Mesodermal cell (in vitro differentiated cells): ENCODE measurements at regions not wholly inside any gene's neighbourhood (a gene's known extent, or its start where the extent isn't known, plus 50 kb on each side); places are given as distances from the start of the nearest gene placed in this dataset.

Experiments
- H3K27ac ChIP-seq: 2 replicates; pipeline ENCODE4 v1.7.0; 2013; ENCODE audit warnings: mild to moderate bottlenecking, low read depth, low read length, moderate library complexity; ENCODE audit not compliant: severe bottlenecking
- H3K36me3 ChIP-seq: 2 replicates; pipeline ENCODE4 v1.7.1; 2013; ENCODE audit warnings: mild to moderate bottlenecking, low read length, moderate library complexity; ENCODE audit not compliant: control insufficient read depth, insufficient read depth
- H3K4me1 ChIP-seq: one replicate; pipeline ENCODE4 v1.7.1; 2013; ENCODE audit warnings: mild to moderate bottlenecking, low read length; ENCODE audit not compliant: insufficient read depth, control insufficient read depth, poor library complexity, severe bottlenecking
- H3K4me3 ChIP-seq: 2 replicates; pipeline ENCODE4 v1.7.0; 2013; ENCODE audit warnings: low read length, control low read depth, mild to moderate bottlenecking; ENCODE audit not compliant: insufficient read depth, poor library complexity, severe bottlenecking; ENCODE audit errors: extremely low read depth
- H3K9me3 ChIP-seq: 2 replicates; pipeline ENCODE4 v1.7.1; 2013; ENCODE audit warnings: mild to moderate bottlenecking, low read length, moderate library complexity; ENCODE audit not compliant: control insufficient read depth
- WGBS, 2 experiments: methylation state at CpG; one replicate each; pipeline ENCODE4 v1.1.5; 2013; ENCODE audit warnings: missing lambda C conversion rate in 2 of 2; ENCODE audit not compliant: insufficient coverage in 2 of 2; 5-methylcytosine and 5-hydroxymethylcytosine counted together

DNA sequence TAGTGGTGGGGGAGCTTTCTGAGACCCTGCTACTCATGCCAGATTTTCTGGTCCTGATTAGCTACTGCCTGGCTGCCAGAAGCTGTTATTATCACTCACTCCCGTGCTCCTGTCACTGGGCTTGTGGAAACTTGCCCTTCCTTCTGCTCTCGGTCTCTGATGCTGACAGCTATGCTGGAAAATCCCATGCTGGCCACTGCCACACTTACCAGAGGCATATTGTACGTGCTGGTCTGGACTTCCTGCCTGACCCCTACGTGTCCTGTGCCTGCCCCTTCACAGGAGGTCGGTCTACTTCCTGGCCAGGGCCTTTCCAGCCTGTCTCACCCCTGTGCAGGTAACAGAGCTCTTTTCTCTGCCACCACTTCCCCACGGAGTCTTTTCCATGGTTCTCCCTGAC is 149.4 kb upstream of the PLEKHG7 start:
- H3K36me3 ChIP-seq, result no peaks in the 10 kb centered on the region
- peaks cover 10% of the 10 kb centered on the region for H3K4me1 ChIP-seq
- no peak overlapping the region for H3K27ac ChIP-seq
- H3K4me3 ChIP-seq, result no peak overlapping the region
- no peaks in the 10 kb centered on the region for H3K9me3 ChIP-seq
- 80 to 85% methylated on average over 6 of the region's 6 CpGs for WGBS, 2 experiments

DNA sequence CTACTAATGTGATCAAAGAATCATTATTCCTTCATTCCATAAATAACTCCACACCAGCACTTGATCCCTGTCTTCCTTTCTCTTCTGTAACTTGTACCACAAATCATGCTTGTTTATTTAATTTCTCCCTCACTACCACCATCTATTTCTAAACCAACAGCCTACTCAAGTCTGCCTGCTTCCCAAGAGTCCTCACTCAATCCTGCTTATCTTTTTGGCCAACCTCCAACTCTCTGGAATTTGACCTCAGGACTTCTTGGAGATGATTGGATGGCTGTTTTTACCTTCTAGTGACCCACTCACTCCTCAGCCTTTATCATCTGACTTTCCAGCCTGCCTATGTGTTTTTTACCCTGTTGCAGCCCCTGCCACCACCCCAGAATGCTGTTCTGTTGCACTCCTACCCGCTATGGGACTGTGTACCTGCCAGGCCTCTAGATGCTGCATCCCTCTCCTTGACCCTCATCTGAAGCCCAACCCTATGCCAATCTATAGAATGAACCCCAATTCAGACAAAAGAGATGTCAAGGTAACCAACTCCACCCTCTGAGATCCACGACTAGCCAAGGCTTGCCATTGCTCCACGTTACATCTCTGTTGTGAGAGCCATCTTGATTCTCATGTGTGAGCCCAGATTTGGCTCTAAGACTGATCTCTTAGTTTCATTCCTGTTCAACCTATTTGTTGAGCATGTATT is 150.2 kb upstream of the PLEKHG7 start:
- Histone ChIP-seq H3K36me3 (no peaks in the 10 kb centered on the region), H3K4me3 (no peak overlapping the region), H3K4me1 (peaks cover 10% of the 10 kb centered on the region), H3K9me3 (no peaks in the 10 kb centered on the region), H3K27ac (no peak overlapping the region)
- WGBS, 2 experiments, result 93 to 100% methylated on average over 1 to 3 of the region's 3 CpGs

GRCh38 chr12:92551853-92552397 is 150.9 kb upstream of the PLEKHG7 start:
- H3K4me3 ChIP-seq, result no peak overlapping the region
- H3K36me3 ChIP-seq, result no peaks in the 10 kb centered on the region
- H3K27ac ChIP-seq, result no peak overlapping the region
- H3K9me3 ChIP-seq, result no peaks in the 10 kb centered on the region
- H3K4me1 ChIP-seq, result peaks cover 10% of the 10 kb centered on the region

- H3K36me3 ChIP-seq, result no peaks in the 10 kb centered on the region
- H3K27ac ChIP-seq, result no peak overlapping the region
- H3K9me3 ChIP-seq, result no peaks in the 10 kb centered on the region
- peaks cover 10% of the 10 kb centered on the region for H3K4me1 ChIP-seq
- 94 to 96% methylated on average over 2 of the region's 3 CpGs for WGBS, 2 experiments
- H3K4me3 ChIP-seq, result no peak overlapping the region
Measured at GRCh38 chr12:92551210-92551609, 151.6 kb upstream of the PLEKHG7 start.

DNA sequence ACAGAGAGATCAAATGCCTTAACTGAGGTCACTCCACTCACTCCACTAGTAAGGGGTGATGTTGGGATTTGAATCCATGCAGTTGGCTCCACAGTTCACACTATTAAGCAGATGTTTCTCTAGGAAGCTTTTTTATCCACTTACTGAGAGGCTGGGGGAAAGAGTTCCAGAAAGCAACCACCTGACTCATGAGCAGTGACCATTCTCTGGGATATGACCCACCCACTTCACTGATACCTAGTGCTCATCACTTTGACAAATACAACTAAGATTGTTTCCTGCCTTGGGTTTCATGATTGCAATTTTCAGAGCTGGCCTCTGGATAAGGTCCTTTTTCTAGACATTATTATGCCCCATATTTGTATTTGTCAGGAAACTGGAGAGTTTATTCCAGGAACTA is 152.1 kb upstream of the PLEKHG7 start:
- no peak overlapping the region for H3K27ac ChIP-seq
- peaks cover 10% of the 10 kb centered on the region for H3K4me1 ChIP-seq
- H3K36me3 ChIP-seq, result no peaks in the 10 kb centered on the region
- H3K4me3 ChIP-seq, result no peak overlapping the region
- H3K9me3 ChIP-seq, result no peaks in the 10 kb centered on the region

DNA sequence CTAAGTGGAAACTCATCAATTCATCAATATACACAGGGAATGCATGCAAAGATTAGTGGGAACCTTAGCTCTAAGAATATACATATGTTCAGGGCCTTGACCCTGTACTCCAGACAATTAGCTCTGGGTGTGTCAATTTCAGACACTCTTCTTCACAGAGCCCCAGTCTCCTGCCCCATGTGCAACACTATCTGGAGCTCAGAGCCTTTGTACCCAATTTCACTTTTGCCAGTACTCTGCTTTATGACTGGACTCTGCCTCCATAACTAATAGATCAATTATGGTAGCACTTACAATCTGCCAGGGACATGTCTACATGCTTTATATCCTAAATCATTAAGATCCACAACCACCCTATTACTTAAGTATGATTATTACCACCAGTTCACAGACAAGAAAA is 152.5 kb upstream of the PLEKHG7 start:
- Histone ChIP-seq H3K9me3 (no peaks in the 10 kb centered on the region), H3K36me3 (no peaks in the 10 kb centered on the region), H3K4me3 (no peak overlapping the region), H3K4me1 (peaks cover 10% of the 10 kb centered on the region), H3K27ac (no peak overlapping the region)

GRCh38 chr12:92549516-92549915 is 153.3 kb upstream of the PLEKHG7 start:
- Histone ChIP-seq H3K9me3 (no peaks in the 10 kb centered on the region), H3K36me3 (no peaks in the 10 kb centered on the region), H3K4me3 (no peak overlapping the region), H3K27ac (no peak overlapping the region), H3K4me1 (peaks cover 10% of the 10 kb centered on the region)

DNA sequence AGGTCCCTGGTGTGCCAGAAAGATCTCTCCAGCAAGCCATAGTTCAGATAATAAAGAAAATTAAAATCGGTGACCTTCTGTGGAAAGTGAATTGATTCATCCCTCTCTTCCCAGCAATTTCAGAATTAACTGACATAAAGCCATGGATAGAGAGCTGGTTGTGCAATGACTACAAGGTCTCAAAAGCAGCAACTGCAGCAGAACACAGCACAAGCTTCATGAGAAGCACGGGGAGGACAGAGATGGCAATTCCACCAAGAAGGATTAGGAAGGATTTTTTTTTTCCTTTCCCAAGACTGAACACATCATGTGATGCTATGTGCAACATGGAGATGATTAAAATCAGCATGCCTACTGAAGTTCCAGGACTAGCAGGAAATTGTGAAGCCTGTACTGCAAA is 154.9 kb upstream of the PLEKHG7 start:
- no peaks in the 10 kb centered on the region for H3K36me3 ChIP-seq
- H3K9me3 ChIP-seq, result no peaks in the 10 kb centered on the region
- H3K4me3 ChIP-seq, result no peak overlapping the region
- WGBS, 2 experiments, result no CpG with 5 or more reads among the region's 2 CpGs
- no peak overlapping the region for H3K27ac ChIP-seq
- peaks cover 10% of the 10 kb centered on the region for H3K4me1 ChIP-seq

GRCh38 chr12:92547420-92547819 is 155.4 kb upstream of the PLEKHG7 start:
- Histone ChIP-seq H3K27ac (no peak overlapping the region), H3K4me1 (peaks cover 8% of the 10 kb centered on the region), H3K9me3 (no peaks in the 10 kb centered on the region), H3K4me3 (no peak overlapping the region), H3K36me3 (no peaks in the 10 kb centered on the region)
- 97 to 100% methylated on average over 2 to 3 of the region's 3 CpGs for WGBS, 2 experiments

- Histone ChIP-seq H3K9me3 (no peaks in the 10 kb centered on the region), H3K4me1 (peaks cover 2% of the 10 kb centered on the region), H3K4me3 (no peak overlapping the region), H3K36me3 (no peaks in the 10 kb centered on the region), H3K27ac (no peak overlapping the region)
- WGBS, 2 experiments, result 83 to 88% methylated on average over 2 of the region's 2 CpGs
Measured at GRCh38 chr12:92546635-92547348, 156.0 kb upstream of the PLEKHG7 start.

DNA sequence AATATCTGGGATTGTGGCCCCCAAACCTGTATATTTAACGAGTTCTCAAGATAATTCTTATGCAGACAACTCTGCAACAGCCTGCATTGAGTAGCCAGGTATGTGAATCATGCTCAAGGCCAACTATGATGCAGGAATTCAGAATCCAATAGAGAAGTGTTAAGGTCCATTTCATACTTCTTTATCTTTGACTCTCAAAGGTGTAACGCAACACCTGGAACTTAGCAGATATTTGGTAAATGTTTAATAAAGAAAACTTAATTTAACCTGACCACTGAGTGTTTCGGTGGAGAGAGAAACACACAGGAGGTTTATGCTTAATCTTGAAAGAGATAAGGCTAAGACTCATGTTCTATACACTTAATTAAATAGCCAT is 156.5 kb upstream of the PLEKHG7 start:
- no peak overlapping the region for H3K27ac ChIP-seq
- 71 to 81% methylated on average over 2 of the region's 3 CpGs for WGBS, 2 experiments
- no peaks in the 10 kb centered on the region for H3K4me1 ChIP-seq
- no peaks in the 10 kb centered on the region for H3K36me3 ChIP-seq
- H3K4me3 ChIP-seq, result no peak overlapping the region
- H3K9me3 ChIP-seq, result no peaks in the 10 kb centered on the region
